NCI-H524 treated with DMSO at 0.1 percent for 48 hours (cell line): ENCODE measurements at regions not wholly inside any gene's neighbourhood (a gene's known extent, or its start where the extent isn't known, plus 50 kb on each side); places are given as distances from the start of the nearest gene placed in this dataset.
"Not testable (repeated sequence)": the region's sequence is repeated elsewhere in the genome, so short reads cannot be mapped to it uniquely, and the experiment has no call there.

Experiments used
- DNase-seq: peaks from one replicate; lab custom pipeline; 2025; lab: John Stamatoyannopoulos, UW

- no peak for DNase-seq
Observed at GRCh38 chr7:130948822-130949221, 214.8 kb upstream of the KLF14 start.

DNA sequence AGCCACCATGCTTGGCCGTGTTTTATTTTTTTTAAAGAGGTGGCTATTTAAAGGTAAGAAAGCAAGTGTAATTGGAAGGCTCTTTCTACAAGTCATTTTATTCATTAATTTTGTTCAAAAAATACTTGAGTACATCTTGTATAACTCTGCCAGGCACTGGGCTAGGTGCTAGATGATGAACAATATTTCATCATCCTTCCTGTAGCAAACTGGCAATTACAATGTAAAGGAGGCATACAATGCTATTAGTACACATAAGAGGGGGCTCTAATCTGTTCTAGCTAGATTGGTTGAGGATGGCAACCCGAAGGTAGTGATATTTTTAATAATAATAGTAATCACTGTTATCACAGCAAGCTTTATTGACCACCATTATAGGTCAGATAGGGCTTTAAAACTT, 215.5 kb upstream of the KLF14 start:
- no peak for DNase-seq

- DNase-seq = no peak
Observed at GRCh38 chr7:130950054-130950453, 216.0 kb upstream of the KLF14 start.

GRCh38 chr7:130950741-130951140, 216.7 kb upstream of the KLF14 start:
- DNase-seq = no peak

- DNase-seq = no peak
Observed at GRCh38 chr7:130951303-130951975, 217.4 kb upstream of the KLF14 start.

DNA sequence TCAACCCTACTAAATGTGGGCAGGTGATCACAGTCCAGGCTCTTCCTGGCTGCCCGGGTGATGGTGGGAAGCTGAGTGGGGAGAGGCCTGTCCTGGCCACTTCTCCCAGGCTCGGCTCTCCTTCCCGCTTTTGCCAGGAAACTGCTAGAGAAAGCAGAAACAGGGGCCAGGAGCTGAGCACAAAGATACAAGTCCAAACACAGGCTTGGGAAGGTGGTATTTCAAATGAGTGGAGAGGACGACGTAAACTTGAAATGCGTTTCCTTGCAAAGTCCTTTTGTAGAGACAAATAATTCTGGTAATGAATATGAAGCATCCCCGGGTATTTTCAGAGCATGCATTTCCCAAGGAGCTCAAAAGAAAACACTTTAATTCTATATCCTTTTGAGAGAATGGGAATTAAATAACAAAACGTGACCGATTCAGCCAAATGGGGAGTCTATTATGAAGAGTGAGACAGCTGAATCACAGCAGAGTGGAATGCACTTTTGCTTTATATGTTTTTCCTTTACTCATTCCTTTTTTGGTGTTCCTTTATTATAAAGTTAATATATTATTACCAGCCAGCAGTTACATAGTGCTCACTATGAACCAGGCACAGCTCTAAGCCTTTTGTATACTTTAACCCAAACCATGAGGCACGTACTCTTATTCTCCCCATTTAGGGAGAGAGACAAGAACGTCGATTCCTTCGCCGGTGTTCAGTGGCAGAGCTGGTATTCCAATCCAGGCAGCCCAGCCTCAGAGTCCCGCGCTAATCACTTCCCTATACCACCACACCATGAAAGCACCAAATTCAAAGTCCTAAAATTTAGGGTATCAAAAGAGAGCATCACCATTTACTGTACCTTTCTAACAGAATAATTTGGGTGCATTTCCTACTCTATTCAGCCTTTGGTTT, 218.2 kb upstream of the KLF14 start:
- DNase-seq = no peak

- DNase-seq = no peak
Observed at GRCh38 chr7:130953196-130953595, 219.2 kb upstream of the KLF14 start.

GRCh38 chr7:130954918-130955564, 221.0 kb upstream of the KLF14 start:
- no peak for DNase-seq

DNA sequence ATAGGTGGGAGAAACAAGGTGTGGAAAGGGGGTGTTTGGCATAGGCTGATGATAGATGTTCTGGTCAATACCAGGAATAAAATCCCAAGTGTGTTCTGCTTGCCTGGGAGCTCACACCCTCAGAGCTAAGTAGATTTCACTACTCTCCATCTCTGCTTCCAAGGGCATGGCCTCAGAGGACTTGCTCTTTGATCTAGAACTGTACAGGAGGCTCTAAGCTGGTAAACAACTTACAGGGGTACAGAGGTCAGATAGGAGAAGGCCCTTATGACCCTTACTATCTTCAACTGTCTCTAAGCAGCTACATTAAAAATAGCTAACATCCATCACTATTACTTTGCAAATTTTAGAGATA, 221.5 kb upstream of the KLF14 start:
- DNase-seq = no peak

GRCh38 chr7:130956417-130957136, 222.6 kb upstream of the KLF14 start:
- no peak for DNase-seq

GRCh38 chr7:130957137-130957513, 223.1 kb upstream of the KLF14 start:
- DNase-seq = no peak

GRCh38 chr7:130957722-130958435, 223.9 kb upstream of the KLF14 start:
- not testable (repeated sequence) for DNase-seq

GRCh38 chr7:130958846-130959245, 224.8 kb upstream of the KLF14 start:
- DNase-seq = no peak

DNA sequence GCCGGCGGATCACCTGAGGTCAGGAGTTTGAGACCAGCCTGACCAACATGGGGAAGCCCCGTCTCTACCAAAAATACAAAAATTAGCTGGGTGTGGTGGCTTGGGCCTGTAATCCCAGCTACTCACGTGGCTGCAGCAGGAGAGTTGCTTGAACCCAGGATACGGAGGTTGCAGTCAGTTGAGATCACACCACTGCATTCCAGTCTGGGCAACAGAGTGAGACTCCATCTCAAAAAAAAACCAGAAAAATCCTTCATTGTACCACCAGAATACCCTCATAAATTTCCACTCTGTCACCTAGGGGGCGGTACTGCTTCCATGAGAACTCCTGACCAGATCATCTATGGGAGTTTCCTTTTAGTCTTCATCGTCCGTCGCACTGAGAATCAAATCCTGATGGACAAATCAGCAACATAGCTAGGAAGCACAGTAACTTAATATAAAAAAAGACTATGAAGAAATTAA, 225.8 kb upstream of the KLF14 start:
- no peak for DNase-seq

DNA sequence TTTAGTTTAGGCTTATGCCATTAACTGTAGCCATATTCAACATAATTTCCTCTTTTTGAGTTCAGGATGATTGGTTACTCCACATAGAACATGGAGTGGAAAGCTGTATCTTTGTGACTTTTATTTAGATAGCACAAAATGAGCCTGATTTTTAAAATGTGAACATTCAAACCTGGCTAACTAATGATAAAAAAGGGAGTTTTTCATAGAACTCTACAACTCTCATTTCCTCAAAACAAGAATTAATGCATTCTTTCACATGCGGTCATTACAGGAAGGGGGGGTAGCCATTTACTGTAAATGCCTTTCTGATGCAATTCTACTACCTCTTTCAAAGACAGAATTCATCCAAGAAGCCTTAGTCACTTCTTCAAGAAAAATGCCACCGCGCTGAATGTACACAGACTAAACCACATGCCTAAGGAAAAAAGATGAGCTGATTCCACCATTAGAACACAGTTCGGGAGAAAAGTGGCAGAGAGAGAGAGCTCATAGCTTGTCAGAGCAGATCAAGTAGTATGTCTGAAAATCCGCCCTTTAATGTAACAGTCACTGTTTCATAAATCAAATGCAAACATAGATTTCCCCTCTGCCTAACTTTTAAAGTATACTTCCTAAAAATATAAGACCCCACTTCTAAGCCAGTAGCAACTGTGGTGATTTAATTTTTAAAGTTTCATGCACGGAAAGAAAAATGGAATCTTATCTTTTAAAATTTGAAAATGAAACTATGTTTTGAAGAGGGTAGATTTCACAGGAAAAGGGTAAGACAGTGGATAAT, 226.4 kb upstream of the KLF14 start:
- DNase-seq = no peak

- no peak for DNase-seq
Observed at GRCh38 chr7:130961128-130961601, 227.2 kb upstream of the KLF14 start.

DNA sequence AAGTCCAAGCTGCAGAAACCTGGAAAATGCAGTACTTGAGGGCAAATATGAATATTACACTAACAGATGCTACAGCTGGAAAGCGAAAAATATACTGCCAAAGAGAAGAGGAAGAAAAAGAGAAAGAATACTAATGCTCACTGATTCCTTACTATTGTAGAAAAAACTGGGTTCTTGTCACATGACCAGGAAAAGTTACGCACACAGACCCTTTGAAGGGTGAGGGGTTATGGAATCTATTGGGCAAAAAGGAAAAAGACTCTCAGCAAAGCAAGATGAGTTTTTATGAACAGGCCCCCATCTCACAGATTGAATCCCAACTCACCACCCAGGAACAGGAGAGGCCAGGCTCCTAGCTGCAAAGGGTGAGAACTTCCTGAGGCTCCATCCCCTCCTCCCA, 228.1 kb upstream of the KLF14 start:
- DNase-seq = no peak

DNA sequence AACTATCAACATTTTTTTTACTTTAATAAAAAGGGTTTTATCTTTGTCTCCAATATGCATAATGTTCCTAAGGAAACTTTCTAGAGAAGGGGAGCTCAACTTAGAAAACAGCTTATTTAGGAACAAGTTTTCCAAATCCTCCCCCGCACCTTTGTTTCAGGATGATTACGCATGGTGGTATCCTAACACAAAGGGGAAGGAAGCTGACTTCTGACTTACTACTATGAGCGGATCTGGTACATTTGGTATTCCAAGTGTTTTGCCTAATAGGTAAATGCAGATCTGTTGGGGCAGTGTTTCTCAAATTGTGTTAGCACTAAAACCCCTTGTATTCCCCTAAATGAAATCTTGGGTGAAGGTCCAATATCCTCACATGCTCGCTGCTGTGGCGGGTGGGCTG, 229.3 kb upstream of the KLF14 start:
- no peak for DNase-seq

DNA sequence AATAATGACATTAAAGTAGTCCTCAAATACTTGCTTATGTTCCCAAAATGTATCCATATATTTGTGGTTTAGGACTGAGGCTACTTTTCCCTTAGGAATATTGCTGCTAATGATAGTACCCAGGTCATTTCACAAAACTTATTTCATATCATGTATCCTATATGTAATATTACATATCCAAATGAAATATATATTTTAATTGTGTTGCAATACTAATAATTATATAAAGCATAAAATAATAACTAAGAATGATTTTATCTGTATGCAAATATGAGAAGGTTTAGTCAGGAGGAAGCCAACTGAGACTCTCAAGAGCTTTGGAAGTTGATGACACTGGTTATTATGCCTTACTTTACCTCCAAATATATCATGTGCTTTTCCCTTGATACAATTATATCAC, 231.5 kb upstream of the KLF14 start:
- no peak for DNase-seq

DNA sequence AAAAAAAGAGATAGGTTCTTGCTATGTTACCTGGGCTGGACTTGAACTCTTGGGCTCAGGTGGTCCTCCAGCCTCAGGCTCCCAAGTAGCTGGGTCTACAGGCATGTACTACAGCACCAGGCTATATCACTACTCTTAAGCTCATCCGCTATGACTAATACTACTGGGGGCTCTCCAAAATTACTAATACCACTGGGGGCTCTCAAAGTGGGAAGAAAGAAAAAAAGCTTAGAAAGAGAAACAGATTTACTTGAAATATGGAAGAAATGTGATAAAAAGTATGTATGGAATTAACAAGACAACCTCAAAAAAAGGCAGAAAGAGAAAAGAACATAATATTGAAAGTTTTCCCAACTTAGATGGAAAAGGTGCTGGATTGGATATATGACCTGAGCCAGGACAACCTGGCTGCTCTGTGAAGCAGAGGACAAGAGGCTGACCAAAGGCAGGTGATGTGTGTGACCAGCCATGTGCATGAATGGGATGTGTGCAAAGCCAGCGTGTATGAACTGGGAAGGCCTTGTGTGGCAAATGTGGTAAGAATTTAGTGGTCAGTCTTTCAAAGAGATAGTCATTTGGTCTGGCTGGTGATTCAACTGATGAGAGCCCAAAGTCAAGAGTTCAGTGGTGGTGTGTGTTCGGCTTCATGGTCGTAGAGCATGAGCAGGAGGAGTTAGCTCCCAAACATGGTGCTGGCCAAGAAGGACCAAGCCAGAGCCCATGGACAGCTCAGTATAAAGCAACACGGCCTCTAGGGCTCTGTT, 232.4 kb upstream of the KLF14 start:
- DNase-seq = no peak
